H9 (cell line): ENCODE measurements at regions not wholly inside any gene's neighbourhood (a gene's known extent, or its start where the extent isn't known, plus 50 kb on each side); places are given as distances from the start of the nearest gene placed in this dataset.

ENCODE experiments used
- DNase-seq: peaks from one replicate; pipeline ENCODE4 v3.0.0-alpha.2; 2017
- H2AFZ ChIP-seq: one replicate; pipeline ENCODE4 v1.6.1; 2013; ENCODE audit warnings: mild to moderate bottlenecking, low read length, control low read depth, moderate library complexity
- H2AK5ac ChIP-seq: 2 replicates; pipeline ENCODE4 v1.6.1; 2013; ENCODE audit warnings: low read length, control low read depth, mixed read lengths; ENCODE audit not compliant: insufficient read length
- H2BK120ac ChIP-seq: one replicate; pipeline ENCODE4 v1.6.1; 2013; ENCODE audit warnings: low read depth, mild to moderate bottlenecking, low read length, control low read depth, inconsistent platforms; ENCODE audit not compliant: poor library complexity, severe bottlenecking
- H2BK12ac ChIP-seq: 2 replicates; pipeline ENCODE4 v1.6.1; 2013; ENCODE audit warnings: low read length, control low read depth, mixed read lengths, low read depth; ENCODE audit not compliant: insufficient read length
- H2BK15ac ChIP-seq: 2 replicates; pipeline ENCODE4 v1.6.1; 2013; ENCODE audit warnings: low read depth, low read length, control low read depth
- H2BK20ac ChIP-seq: one replicate; pipeline ENCODE4 v1.6.1; 2013; ENCODE audit warnings: low read depth, mild to moderate bottlenecking, low read length, control low read depth, inconsistent platforms; ENCODE audit not compliant: poor library complexity, severe bottlenecking
- H2BK5ac ChIP-seq: 2 replicates; pipeline ENCODE4 v1.6.1; 2013; ENCODE audit warnings: low read length, control low read depth, mixed read lengths; ENCODE audit not compliant: insufficient read length
- H3K14ac ChIP-seq: 2 replicates; pipeline ENCODE4 v1.6.1; 2013; ENCODE audit warnings: low read length, control low read depth; ENCODE audit not compliant: insufficient read depth
- H3K18ac ChIP-seq: 2 replicates; pipeline ENCODE4 v1.6.1; 2013; ENCODE audit warnings: low read depth, mild to moderate bottlenecking, mixed read lengths, low read length, control low read depth; ENCODE audit not compliant: insufficient read length
- H3K23ac ChIP-seq: 2 replicates; pipeline ENCODE4 v1.6.1; 2013; ENCODE audit warnings: low read length, control low read depth, mixed read lengths, low read depth; ENCODE audit not compliant: insufficient read length
- H3K23me2 ChIP-seq: 2 replicates; pipeline ENCODE4 v1.6.1; 2013; ENCODE audit warnings: low read depth, mild to moderate bottlenecking, mixed read lengths, low read length, control low read depth; ENCODE audit not compliant: insufficient read length, poor library complexity, severe bottlenecking
- H3K27ac ChIP-seq: 2 replicates; pipeline ENCODE4 v1.5.1; 2013; ENCODE audit warnings: low read length, control low read depth, mixed read lengths, low read depth; ENCODE audit not compliant: insufficient read length
- H3K27me3 ChIP-seq: 2 replicates; pipeline ENCODE4 v1.6.1; 2013; ENCODE audit warnings: low read length, control low read depth, inconsistent platforms; ENCODE audit not compliant: insufficient read depth
- H3K4ac ChIP-seq: 2 replicates; pipeline ENCODE4 v1.6.1; 2013; ENCODE audit warnings: low read depth, mild to moderate bottlenecking, control low read depth, inconsistent platforms, low read length, moderate library complexity
- H3K4me1 ChIP-seq: 2 replicates; pipeline ENCODE4 v1.6.1; 2013; ENCODE audit warnings: low read length, control low read depth, inconsistent platforms; ENCODE audit not compliant: insufficient read depth
- H3K4me2 ChIP-seq: 2 replicates; pipeline ENCODE4 v1.6.1; 2013; ENCODE audit warnings: low read length, control low read depth, mixed read lengths; ENCODE audit not compliant: insufficient read length, insufficient read depth
- H3K56ac ChIP-seq: 2 replicates; pipeline ENCODE4 v1.6.1; 2013; ENCODE audit warnings: low read depth, mild to moderate bottlenecking, mixed read lengths, low read length, control low read depth; ENCODE audit not compliant: insufficient read length
- H3K79me1 ChIP-seq: 2 replicates; pipeline ENCODE4 v1.6.1; 2013; ENCODE audit warnings: low read depth, mild to moderate bottlenecking, moderate library complexity, low read length, control low read depth, inconsistent platforms; ENCODE audit not compliant: insufficient read depth, poor library complexity, severe bottlenecking
- H3K79me2 ChIP-seq: 2 replicates; pipeline ENCODE4 v1.6.1; 2013; ENCODE audit warnings: low read length, control low read depth, inconsistent platforms; ENCODE audit not compliant: insufficient read depth
- H3K9ac ChIP-seq: 2 replicates; pipeline ENCODE4 v1.6.1; 2013; ENCODE audit warnings: low read length, control low read depth, mixed read lengths; ENCODE audit not compliant: insufficient read length; ENCODE audit errors: extremely low read depth
- H3K9me3 ChIP-seq: one replicate; pipeline ENCODE4 v1.6.1; 2013; ENCODE audit warnings: low read depth, low read length, inconsistent platforms; ENCODE audit not compliant: control insufficient read depth
- H3T11ph ChIP-seq: one replicate; pipeline ENCODE4 v1.6.1; 2013; ENCODE audit warnings: mild to moderate bottlenecking, low read length, control low read depth, inconsistent platforms
- H4K20me1 ChIP-seq: one replicate; pipeline ENCODE4 v1.6.1; 2013; ENCODE audit not compliant: control insufficient read depth, insufficient read length, insufficient read depth
- H4K5ac ChIP-seq: 2 replicates; pipeline ENCODE4 v1.6.1; 2013; ENCODE audit warnings: low read depth, mild to moderate bottlenecking, mixed read lengths, low read length, control low read depth; ENCODE audit not compliant: insufficient read length
- H4K8ac ChIP-seq: replicated peaks from 2 replicates; pipeline ENCODE4 v1.6.1; 2013; ENCODE audit warnings: low read length, control low read depth, mixed read lengths, low read depth; ENCODE audit not compliant: insufficient read length
- H4K91ac ChIP-seq: 2 replicates; pipeline ENCODE4 v1.6.1; 2013; ENCODE audit warnings: low read depth, mild to moderate bottlenecking, moderate library complexity, mixed read lengths, low read length, control low read depth; ENCODE audit not compliant: insufficient read length
- H3K27ac Mint-ChIP-seq, 3 experiments: 2 replicates in 2 of 3; 3 replicates in 1 of 3; pipeline ENCODE4 v1.8.0; 2020 to 2021; ENCODE audit warnings: mixed read lengths in 3 of 3, mild to moderate bottlenecking in 1 of 3, moderate library complexity in 1 of 3
- H3K27me3 Mint-ChIP-seq: 2 replicates; pipeline ENCODE4 v1.8.0; 2021; ENCODE audit warnings: low read depth, mild to moderate bottlenecking, moderate library complexity, mixed read lengths
- H3K36me3 Mint-ChIP-seq, 3 experiments: 2 replicates in 2 of 3; 3 replicates in 1 of 3; pipeline ENCODE4 v1.8.0; 2020 to 2021; ENCODE audit warnings: low read depth in 3 of 3, mixed read lengths in 3 of 3; ENCODE audit not compliant: insufficient read depth in 1 of 3
- H3K4me1 Mint-ChIP-seq, 2 experiments: 2 replicates each; pipeline ENCODE4 v1.8.0; 2020; ENCODE audit warnings: mixed read lengths in 2 of 2
- H3K4me3 Mint-ChIP-seq, 2 experiments: 2 replicates in 1 of 2; 3 replicates in 1 of 2; pipeline ENCODE4 v1.8.0; 2020 to 2021; ENCODE audit warnings: mild to moderate bottlenecking in 2 of 2, mixed read lengths in 2 of 2, moderate library complexity in 1 of 2
- H3K9me3 Mint-ChIP-seq, 2 experiments: 2 replicates in 1 of 2; 3 replicates in 1 of 2; pipeline ENCODE4 v1.8.0; 2020; ENCODE audit warnings: mild to moderate bottlenecking in 2 of 2, mixed read lengths in 2 of 2, moderate library complexity in 1 of 2
- CTCF ChIP-seq: fragments of 200-600 bp; sonication (generic); conservative IDR thresholded peaks from 3 replicates; pipeline ENCODE4 v1.8.0; 2021; ENCODE audit warnings: antibody characterized with exemption, mild to moderate bottlenecking
- WGBS: extraction: QIAGEN DNeasy Blood & Tissue Kit; methylation state at CpG from one replicate; pipeline ENCODE4 v1.1.7; 2013; ENCODE audit warnings: missing lambda C conversion rate, low lambda C conversion rate, mixed read lengths; ENCODE audit not compliant: insufficient read length; ENCODE audit errors: extremely low coverage; 5-methylcytosine and 5-hydroxymethylcytosine counted together

GRCh38 chr1:222886878-222887351 is 72.1 kb downstream of the DISP1 start:
- Histone ChIP-seq H3K27me3 (no peaks in the 10 kb centered on the region), H3K27ac (no peak overlapping the region), H2BK20ac (no peak overlapping the region), H3K4ac (no peak overlapping the region), H3K4me2 (no peak overlapping the region), H4K20me1 (no peaks in the 10 kb centered on the region), H3K9ac (no peak overlapping the region), H3K79me1 (no peaks in the 10 kb centered on the region), H3K23ac (no peak overlapping the region), H3K56ac (no peak overlapping the region), H4K91ac (no peak overlapping the region), H3K9me3 (no peaks in the 10 kb centered on the region), H2BK5ac (no peak overlapping the region), H3K18ac (no peak overlapping the region), H3K14ac (no peak overlapping the region), H2AK5ac (no peak overlapping the region), H4K8ac (no peak overlapping the region), H2BK12ac (no peak overlapping the region), H3T11ph (no peak overlapping the region), H2AFZ (no peak overlapping the region), H2BK120ac (no peak overlapping the region), H3K79me2 (no peaks in the 10 kb centered on the region; the same call in 1 of the 2 replicates), H4K5ac (no peak overlapping the region), H3K4me1 (no peaks in the 10 kb centered on the region), H3K23me2 (no peaks in the 10 kb centered on the region), H2BK15ac (no peak overlapping the region)
- H3K4me1 Mint-ChIP-seq = no peaks in the 10 kb centered on the region
- H3K27ac Mint-ChIP-seq = no peak overlapping the region
- DNase-seq = no peak
- no peaks in the 10 kb centered on the region for H3K9me3 Mint-ChIP-seq
- no peaks in the 10 kb centered on the region; a peak in 1 of 7 replicates for H3K36me3 Mint-ChIP-seq
- WGBS = no CpG with 5 or more reads among the region's 1 CpG
- no peaks in the 10 kb centered on the region for H3K27me3 Mint-ChIP-seq
- H3K4me3 Mint-ChIP-seq = no peak overlapping the region
- no peak for TF ChIP-seq CTCF
